HG03135 (cell line): ENCODE measurements at regions not wholly inside any gene's neighbourhood (a gene's known extent, or its start where the extent isn't known, plus 50 kb on each side); places are given as distances from the start of the nearest gene placed in this dataset.

Experiments
- ATAC-seq: cut with Tn5 transposase; IDR thresholded peaks from one replicate; pipeline ENCODE4 v1.9.1; 2021; ENCODE audit warnings: mild to moderate bottlenecking, moderate library complexity; ENCODE audit not compliant: unreplicated experiment

DNA sequence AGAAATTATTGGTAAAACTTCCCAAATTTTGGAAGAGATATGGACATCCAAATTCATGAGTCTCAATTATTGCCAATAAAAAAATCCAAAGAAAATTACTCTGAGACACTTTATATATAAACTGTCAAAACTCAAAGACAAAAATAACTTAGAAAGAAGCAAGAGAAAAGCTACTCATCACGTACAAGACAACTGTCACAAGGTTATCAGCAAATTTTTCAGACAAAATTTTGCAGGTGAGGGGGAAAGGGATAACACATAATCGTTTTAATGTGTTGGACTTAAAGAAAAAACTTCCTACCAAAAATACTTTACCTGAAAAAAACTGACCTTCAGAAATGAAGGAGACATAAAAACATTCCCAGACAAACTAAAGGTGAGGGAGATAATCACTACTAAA lies 272.5 kb downstream of the THBS2 start:
- ATAC-seq, result no peak

DNA sequence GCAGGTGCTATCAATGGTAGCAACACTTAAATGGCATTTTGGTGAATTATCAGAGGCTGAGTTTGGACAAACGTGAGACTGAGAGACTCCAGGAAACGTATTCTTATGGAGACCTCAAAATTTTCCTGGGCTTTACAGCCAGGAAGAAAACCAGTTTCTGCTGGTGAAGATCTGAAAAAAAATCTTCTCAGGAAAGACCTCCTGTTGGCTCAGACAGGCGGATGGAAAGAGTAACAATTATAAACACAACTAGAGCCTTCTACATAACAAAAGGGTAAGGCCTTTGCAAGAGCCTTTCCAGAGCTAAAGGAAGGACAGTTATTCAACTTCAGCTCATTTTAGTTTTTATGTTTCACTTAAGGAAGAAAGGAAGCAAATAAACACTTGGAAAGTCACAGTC lies 274.4 kb downstream of the THBS2 start:
- ATAC-seq, result no peak

DNA sequence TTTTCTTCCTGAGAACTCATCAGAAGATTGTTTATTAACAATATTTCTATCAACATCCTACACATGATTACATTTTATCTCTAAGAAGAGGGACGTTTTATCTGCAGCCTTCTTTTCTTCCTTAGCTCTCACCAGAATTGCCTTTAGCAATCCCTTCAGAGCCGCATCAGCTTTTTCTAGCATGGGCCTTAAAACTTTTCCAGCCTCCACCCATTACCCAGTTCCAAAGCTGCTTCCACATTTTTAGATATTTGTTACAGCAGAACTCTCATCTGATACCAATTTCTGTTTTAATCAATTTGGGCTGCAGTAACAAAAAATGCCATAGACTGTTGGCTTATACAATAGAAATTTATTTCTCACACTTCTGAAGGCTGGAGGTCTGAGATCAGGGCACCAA lies 281.5 kb downstream of the THBS2 start:
- ATAC-seq, result no peak

DNA sequence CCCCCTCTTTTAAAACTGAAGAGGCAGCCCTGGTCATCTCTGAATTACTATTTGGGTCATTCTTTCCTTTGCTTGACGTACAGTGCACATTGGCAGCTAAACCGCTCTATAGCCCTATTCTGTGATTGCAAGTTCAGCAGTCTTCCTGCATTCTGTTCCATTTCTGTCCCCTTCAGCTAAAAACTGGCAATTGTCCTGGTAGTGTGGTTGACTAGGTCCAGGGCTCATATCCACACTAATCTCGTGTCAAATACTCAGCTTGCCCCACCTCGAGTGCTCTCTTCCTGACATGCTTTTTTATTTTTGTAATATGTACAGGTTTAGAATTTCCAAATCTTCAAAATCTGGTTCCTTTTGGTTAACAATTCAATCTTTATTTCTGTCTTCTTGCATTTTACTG lies 282.1 kb downstream of the THBS2 start:
- ATAC-seq, result no peak

- no peak for ATAC-seq
Measured at GRCh38 chr6:168968801-168969200, 284.8 kb downstream of the THBS2 start.

DNA sequence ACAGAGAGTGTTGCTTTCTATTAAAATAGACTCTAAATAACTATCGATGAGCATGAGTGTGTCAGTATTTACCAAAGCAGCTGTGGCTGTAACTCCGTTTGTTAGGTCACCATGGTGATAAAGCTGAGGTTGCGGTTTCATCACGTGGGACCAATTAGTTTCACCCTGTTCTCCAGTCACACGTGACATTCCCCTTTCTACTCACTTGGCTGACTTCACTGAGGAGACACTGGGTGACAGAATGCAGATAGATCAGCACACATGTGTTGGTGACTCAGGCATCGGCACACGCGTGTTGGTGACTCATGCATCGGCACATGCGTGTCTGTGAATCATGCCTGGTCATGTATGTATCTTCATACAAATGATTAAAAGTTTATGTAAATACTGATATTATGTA lies 285.4 kb downstream of the THBS2 start:
- ATAC-seq, result no peak

DNA sequence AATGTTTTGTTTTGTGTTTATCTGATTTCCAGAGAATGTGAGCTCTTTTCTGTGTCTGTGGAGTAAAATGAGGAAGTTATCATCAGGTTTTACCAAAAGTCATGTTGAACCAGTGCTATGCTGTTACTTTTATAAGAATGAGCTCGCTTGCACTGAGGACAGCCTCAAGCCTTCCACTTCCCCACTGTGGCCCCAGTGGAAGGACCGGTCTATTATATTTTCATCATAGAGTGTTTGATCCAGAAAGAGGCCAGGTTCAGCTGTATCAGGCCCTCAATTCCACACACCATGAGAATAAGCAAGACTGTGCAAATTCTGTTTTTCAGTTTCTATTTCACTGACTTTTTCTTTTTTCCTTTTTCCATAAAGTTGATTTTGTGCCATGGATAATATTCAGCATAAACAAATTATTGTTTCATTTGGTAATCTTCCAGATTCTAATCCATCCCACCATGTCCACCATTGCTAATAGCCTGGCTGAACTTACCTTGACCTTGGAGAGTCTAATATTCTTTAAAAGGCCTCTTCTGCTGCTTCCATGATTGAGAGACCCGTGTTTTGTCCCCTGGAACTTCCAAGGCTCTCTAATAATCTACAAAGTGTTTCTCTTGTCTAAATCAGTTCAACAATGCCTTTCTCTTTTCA lies 286.2 kb downstream of the THBS2 start:
- no peak for ATAC-seq

DNA sequence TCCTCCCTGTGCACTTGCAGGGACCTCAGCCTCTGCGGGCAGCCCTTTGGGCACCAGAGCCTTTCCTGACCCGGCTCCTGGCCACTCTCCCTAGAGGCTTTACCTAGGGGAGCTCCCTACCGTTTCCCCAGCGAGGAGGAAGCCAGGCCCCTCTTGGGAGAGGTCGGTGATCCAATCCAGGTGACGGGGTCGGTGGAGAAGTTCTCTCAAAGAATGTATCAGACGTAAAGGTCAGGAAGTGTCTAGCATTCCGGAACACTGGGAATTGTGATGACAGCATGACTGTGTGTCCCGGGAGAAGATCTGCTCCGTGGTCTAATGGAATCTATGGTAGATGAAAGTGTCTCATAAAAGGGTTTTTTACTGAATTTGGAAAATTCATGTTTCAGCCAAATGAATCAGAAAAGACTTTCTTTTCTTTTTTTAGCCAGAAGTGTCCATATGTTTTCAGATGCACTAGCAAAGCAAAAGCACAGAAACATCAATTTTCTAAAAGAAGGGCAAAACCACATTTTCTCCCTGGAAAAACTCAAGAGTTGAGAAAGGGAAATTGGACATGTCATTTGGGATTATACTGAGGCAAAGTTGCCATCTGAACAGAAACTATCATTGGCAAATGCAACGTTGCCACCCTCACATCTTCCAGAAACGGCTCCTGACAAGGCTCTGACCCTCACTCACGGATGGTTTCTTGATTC lies 289.4 kb downstream of the THBS2 start:
- no peak for ATAC-seq

- no peak for ATAC-seq
Measured at GRCh38 chr6:168962886-168963285, 290.8 kb downstream of the THBS2 start.

DNA sequence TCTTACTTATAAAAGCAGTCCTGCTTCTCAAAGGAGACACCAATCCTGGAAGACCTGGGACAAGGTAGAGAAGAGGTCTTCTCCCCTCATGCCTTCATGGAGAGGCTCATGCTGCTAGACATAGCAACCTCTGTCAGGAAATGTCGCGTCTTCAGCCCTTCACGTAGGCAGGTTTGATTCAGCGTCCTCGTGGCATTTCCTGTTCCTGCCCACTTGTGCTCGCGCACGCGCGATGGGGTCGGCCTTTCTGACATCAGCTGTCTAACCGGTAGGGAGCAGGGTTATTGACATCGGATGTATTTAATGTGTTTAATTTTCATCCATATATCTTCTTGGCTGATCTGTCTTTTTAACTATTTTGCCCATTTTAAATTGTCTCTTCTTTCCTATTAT lies 292.4 kb downstream of the THBS2 start:
- no peak for ATAC-seq

DNA sequence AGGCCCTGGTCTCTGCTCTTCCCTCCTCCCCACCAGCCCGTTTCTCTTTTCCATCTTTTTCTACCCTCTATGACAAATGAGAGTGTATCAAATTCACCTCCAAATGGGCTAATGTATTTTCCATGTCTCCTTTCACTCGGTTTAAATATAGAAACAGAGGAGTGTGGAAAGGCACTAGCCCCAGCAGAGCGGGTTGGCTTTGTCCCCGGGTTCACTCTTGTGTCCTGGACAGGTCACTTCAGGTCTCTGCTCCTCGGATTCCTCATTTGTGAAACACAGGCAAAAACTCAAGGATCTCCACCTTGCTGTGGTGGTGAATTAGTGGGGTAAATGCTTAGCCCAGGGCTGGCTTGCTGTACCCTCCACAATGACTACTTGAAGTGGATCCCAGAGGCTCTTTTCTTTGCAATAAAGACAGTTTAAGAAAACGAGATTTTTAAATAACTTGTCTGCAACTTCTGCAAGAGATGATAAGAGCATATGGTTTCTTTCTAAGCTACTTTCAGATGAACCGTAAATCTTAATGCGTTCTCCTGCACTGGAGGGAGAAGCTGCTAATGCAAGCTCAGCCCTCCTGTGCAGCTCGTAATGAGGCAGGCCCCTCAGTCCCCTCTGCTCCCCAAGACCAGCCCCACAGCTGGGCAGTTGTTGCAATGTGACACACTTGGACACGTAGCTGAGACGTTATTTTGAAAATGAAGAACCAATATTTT lies 292.9 kb downstream of the THBS2 start:
- ATAC-seq, result no peak

DNA sequence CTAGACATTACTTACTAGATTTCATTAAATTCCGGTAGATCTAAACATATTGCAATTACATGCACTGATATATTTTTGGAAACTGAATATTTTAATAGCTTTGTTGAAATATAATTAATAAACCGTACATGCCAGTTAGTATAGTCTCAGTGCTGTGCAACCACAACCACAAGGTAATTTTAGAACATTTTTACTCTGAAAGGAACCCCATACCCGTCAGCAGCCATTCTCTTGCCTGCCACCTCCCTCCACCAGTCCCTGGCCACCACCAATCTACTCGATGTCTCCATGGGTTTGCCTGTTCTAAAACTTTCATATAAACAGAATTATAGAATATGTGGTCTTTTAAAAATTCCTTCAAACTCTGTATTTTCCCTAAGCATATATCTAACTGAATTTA lies 293.9 kb downstream of the THBS2 start:
- ATAC-seq, result no peak

DNA sequence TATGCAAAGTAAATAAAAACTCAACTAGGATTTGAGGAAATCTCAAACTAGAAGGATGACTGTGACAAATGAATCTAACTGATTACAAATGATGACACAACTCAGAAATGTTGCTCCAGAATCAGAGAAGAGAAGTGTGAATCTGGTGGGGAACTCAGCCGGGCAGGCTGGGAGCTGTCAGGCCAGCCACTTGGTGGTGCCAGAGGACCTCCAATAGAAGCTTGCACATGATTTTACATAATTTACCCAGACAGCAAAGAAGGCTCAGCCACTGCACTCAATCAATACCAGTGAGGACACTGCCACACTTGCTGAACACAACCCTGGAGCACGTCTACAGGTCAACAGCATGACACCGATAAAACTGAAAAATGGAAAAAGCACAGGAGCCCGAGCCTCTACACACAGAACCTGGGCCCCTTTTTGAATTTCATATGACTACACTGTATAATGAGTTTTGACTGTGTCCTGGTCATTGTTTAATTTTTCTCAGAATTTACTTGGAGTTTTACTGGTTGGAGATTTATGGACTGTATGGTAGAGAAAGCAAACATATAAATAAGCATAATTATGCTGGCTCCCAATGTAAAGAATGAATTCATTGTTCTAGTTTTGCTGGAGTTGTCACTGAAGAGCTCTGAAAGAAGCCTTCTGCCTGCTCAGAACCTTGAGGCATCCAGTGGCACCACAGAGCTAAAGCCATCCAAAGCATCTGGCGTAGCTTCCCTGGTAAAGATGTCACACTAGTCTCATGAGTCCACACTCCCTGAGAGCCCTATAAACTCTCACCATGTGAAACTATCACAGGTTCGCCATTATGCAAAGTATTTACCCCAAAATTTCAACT lies 296.5 kb downstream of the THBS2 start:
- ATAC-seq, result peak; percentile 69

GRCh38 chr6:168956141-168956838 lies 297.4 kb downstream of the THBS2 start:
- ATAC-seq, result no peak

DNA sequence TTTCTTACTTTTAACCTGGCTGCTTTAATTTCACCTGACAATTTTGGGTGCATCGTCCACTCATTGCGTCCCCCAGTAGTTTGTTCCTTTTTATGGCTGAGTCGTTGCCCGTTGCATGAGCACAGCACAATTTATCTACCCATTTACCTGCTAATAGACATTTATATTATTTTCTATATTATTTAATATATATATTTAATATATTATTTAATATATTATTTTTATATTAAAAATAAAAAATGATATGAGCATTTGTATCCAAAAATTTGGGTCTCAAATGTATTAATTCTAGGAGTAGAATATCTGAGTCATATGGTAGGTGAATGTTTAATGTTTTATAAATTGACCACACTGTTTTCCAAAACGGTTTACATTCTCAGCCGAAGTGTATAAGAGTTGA lies 300.2 kb downstream of the THBS2 start:
- ATAC-seq, result no peak

GRCh38 chr6:168951217-168951616 lies 302.4 kb downstream of the THBS2 start:
- no peak for ATAC-seq

GRCh38 chr6:168950858-168951214 lies 302.8 kb downstream of the THBS2 start:
- no peak for ATAC-seq

- ATAC-seq, result no peak
Measured at GRCh38 chr6:168949981-168950857, 303.4 kb downstream of the THBS2 start.

DNA sequence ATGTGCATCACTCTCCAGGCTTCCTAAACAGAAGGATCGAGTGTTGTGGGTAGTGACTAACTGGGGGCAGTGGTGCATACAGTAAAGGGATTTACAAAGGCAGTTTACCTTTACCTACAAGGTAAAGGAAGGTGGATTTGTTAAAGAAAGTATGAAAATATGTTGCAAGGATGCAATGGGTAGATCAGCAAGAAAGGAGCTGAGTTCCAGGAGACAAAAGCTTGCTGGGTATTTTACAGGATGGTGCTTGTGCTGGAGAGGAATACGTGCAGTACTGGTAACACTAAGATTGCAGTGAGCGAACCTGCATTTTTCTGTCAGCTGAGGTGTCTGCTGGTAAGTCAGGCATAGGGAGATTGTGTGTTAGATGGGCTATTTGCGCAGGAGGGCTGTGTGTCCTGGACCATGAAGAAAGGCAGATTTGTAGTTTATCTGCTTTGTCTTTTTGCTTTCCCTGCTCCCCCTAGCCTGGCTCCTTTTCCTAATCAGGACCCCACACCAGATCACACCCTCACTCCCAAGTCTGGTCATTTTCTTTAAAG lies 304.6 kb downstream of the THBS2 start:
- ATAC-seq, result no peak

- ATAC-seq, result no peak
Measured at GRCh38 chr6:168948002-168948401, 305.6 kb downstream of the THBS2 start.
